Transverse colon (tissue), 4 donors: ENCODE measurements at regions not wholly inside any gene's neighbourhood (a gene's known extent, or its start where the extent isn't known, plus 50 kb on each side); places are given as distances from the start of the nearest gene placed in this dataset.

Source experiments
- DNase-seq: peaks from one replicate; pipeline ENCODE4 v3.0.0-alpha.2; 2019
- H3K27ac ChIP-seq, 4 donors: fragments of 200-600 bp; sonication (generic); 2 replicates each; pipeline ENCODE4 v1.5.1; 2016 to 2018; ENCODE audit warnings: inconsistent platforms in 4 of 4
- H3K27me3 ChIP-seq: fragments of 200-600 bp; sonication (generic); 2 replicates; pipeline ENCODE4 v1.5.1; 2017; ENCODE audit warnings: inconsistent platforms
- H3K36me3 ChIP-seq, 4 donors: fragments of 200-600 bp; sonication (generic); 2 replicates each; pipeline ENCODE4 v1.5.1; 2017 to 2019; ENCODE audit warnings: inconsistent platforms in 4 of 4
- H3K4me1 ChIP-seq, 4 donors: fragments of 200-600 bp; sonication (generic); 2 replicates each; pipeline ENCODE4 v1.5.1; 2017 to 2020; ENCODE audit warnings: inconsistent platforms in 4 of 4
- H3K4me3 ChIP-seq, 4 donors: fragments of 200-600 bp; sonication (generic); 1 replicate in 1 of 4; 2 replicates in 3 of 4; pipeline versions ENCODE4 v1.5.1 to v1.6.1; 2017 to 2019; ENCODE audit warnings: inconsistent platforms in 4 of 4
- H3K9me3 ChIP-seq, 2 donors: fragments of 200-600 bp; sonication (generic); 2 replicates each; pipeline ENCODE4 v1.5.1; 2017 to 2019; ENCODE audit warnings: inconsistent platforms in 2 of 2
- EP300 ChIP-seq: sonication (generic); formaldehyde crosslinking; IDR thresholded peaks from one replicate; pipeline ENCODE4 v1.6.1; 2017; ENCODE audit warnings: antibody characterized with exemption, low read depth
- POLR2A ChIP-seq: fragments of 450-650 bp; IDR thresholded peaks from one replicate; pipeline ENCODE4 v1.6.1; 2016; ENCODE audit warnings: antibody characterized with exemption, mild to moderate bottlenecking, moderate library complexity
- POLR2AphosphoS5 ChIP-seq, 3 donors: sonication (generic); formaldehyde crosslinking; IDR thresholded peaks; one replicate each; pipeline ENCODE4 v1.6.1; 2016; ENCODE audit warnings: antibody characterized with exemption in 3 of 3
- WGBS, 2 donors: methylation state at CpG; one replicate each; pipeline ENCODE4 v1.1.5; 2018; ENCODE audit warnings: low coverage in 1 of 2; 5-methylcytosine and 5-hydroxymethylcytosine counted together
- in situ Hi-C, 4 donors: fragments of 200-750 bp; cut with MboI; loops; one replicate each; pipeline versions ENCODE4 v1.15.0 to v1.15.1; 2017; ENCODE audit warnings: low sequenced_read_pairs in 3 of 4, low pct_ligation_motif_present in 1 of 4, low pct_unique_long_range_greater_than_20kb in 1 of 4
- intact Hi-C: fragments of 100-400 bp; cut with DNase I; formaldehyde crosslinking; loops from one replicate; pipeline ENCODE4 v1.15.1; 2023; ENCODE audit warnings: low total_unique reads
- TF ChIP-seq, protein P1 (sequence below), 5 experiments: fragments of 200-600 bp in 3 of 5; fragments of 450-650 bp in 2 of 5; sonication (generic) in 3 of 5; IDR thresholded peaks; 1 replicate in 2 of 5; 2 replicates in 3 of 5; pipeline ENCODE4 v1.5.1; 2016 to 2017; ENCODE audit warnings: antibody characterized with exemption in 5 of 5, inconsistent platforms in 3 of 5, mild to moderate bottlenecking in 2 of 5, moderate library complexity in 1 of 5

DNA sequence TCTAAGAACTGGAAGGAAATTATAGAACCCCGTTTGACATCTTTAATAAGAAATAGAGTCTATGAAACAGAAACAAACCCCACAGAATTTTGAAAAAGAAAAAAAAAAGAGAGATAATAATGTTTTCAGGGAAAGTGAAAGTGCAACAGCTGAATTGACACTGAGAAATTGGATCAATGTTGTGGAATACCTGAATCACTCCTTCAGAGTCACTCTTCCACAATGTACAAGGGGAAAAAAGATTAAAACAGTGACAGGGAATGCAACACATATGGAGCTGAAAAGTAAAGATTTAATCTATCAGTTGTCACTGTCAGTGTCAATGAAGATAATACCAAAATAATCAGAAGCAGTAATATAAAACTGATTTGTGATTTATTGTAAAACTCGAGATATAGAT is 520.8 kb upstream of the HS3ST5 start:
- no peak overlapping the region for H3K4me3 ChIP-seq
- in situ Hi-C loops = no loop called here
- WGBS, 2 donors = 50 to 57% methylated on average over 2 of the region's 2 CpGs
- DNase-seq = no peak
- intact Hi-C loops = no loop called here
- no peaks in the 10 kb centered on the region for H3K4me1 ChIP-seq
- H3K36me3 ChIP-seq = no peaks in the 10 kb centered on the region
- no peaks in the 10 kb centered on the region for H3K9me3 ChIP-seq
- H3K27ac ChIP-seq = no peak overlapping the region
- no peaks in the 10 kb centered on the region for H3K27me3 ChIP-seq
- no peak for TF ChIP-seq POLR2A
- no peak for TF ChIP-seq POLR2AphosphoS5 (IDR thresholded peaks at IDR 0.05)
- TF ChIP-seq, protein P1, sequence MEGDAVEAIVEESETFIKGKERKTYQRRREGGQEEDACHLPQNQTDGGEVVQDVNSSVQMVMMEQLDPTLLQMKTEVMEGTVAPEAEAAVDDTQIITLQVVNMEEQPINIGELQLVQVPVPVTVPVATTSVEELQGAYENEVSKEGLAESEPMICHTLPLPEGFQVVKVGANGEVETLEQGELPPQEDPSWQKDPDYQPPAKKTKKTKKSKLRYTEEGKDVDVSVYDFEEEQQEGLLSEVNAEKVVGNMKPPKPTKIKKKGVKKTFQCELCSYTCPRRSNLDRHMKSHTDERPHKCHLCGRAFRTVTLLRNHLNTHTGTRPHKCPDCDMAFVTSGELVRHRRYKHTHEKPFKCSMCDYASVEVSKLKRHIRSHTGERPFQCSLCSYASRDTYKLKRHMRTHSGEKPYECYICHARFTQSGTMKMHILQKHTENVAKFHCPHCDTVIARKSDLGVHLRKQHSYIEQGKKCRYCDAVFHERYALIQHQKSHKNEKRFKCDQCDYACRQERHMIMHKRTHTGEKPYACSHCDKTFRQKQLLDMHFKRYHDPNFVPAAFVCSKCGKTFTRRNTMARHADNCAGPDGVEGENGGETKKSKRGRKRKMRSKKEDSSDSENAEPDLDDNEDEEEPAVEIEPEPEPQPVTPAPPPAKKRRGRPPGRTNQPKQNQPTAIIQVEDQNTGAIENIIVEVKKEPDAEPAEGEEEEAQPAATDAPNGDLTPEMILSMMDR (IDR thresholded peaks at IDR 0.05) = no peak
- no peak for TF ChIP-seq EP300

DNA sequence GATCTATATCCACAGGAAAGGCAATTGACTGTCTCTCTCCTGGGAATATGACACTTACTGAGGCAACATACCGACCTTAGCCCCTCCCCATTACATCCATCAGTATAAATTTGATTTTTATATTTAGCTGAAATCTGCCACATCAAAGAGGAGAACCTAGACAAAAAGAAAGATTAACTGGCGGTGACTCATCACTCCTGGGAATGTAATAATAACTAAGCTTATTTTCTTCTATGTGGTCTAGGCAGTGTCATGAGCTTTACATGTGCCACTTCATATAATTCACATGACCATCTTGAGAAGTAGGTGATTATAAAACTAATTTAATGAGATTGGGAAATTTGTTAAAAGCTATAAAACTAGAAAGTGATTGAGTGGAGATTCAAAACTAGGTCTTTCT is 520.0 kb upstream of the HS3ST5 start:
- WGBS, 2 donors = 73 to 75% methylated on average over 2 of the region's 2 CpGs
- Histone ChIP-seq H3K27me3 (no peaks in the 10 kb centered on the region), H3K9me3 (no peaks in the 10 kb centered on the region), H3K4me1 (no peaks in the 10 kb centered on the region), H3K27ac (no peak overlapping the region), H3K36me3 (no peaks in the 10 kb centered on the region), H3K4me3 (no peak overlapping the region)
- DNase-seq = no peak
- TF ChIP-seq POLR2AphosphoS5 (IDR thresholded peaks at IDR 0.05) (no peak), POLR2A (no peak), EP300 (no peak)
- TF ChIP-seq, protein P1 (IDR thresholded peaks at IDR 0.05) = no peak
- intact Hi-C loops = no loop called here
- in situ Hi-C loops = no loop called here

DNA sequence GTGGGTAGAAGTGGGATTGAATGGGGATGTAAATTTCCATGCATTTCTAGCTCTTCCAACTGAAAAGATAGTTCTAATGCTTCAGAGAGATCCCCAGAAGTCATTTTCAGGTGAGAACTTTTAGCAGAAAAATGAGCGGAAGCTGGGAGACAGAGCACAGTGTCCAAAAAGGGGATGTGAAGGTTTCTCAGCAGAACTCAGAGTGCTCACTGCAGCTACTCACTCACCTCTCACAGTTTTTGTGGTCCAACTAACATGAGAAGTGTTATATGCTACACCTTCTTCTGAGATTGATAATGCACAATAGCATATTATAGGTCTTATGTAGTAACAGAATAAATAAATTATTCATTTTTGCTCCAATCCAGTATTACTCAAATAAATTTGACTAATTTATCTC is 519.2 kb upstream of the HS3ST5 start:
- Histone ChIP-seq H3K36me3 (no peaks in the 10 kb centered on the region), H3K4me3 (no peak overlapping the region), H3K27me3 (no peaks in the 10 kb centered on the region), H3K4me1 (no peaks in the 10 kb centered on the region), H3K27ac (no peak overlapping the region), H3K9me3 (no peaks in the 10 kb centered on the region)
- in situ Hi-C loops (no loop called here), intact Hi-C loops (no loop called here)
- WGBS, 2 donors = 50 to 92% methylated on average over 1 of the region's 1 CpG
- no peak for TF ChIP-seq EP300
- TF ChIP-seq, protein P1 (IDR thresholded peaks at IDR 0.05) = no peak
- no peak for TF ChIP-seq POLR2AphosphoS5 (IDR thresholded peaks at IDR 0.05)
- no peak for TF ChIP-seq POLR2A
- no peak for DNase-seq

DNA sequence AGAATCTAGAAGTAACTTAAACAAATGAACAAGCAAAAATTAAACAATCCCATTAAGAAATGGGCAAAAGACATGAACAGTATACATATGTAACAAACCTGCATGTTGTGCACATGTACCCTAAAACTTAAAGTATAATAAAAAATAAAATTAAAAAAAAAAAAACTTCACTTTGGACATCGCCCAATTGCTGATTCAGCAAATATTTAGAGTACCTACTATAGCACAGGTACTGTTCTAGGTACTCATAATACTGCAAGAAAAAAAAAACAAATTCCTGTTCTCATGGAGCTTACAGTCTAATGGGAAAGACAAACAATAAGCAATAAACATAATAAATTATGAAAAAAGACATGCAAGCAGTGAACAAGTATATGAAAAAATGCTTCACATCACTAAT is 501.5 kb upstream of the HS3ST5 start:
- no peak for DNase-seq
- no peak for TF ChIP-seq EP300
- no peak for TF ChIP-seq POLR2A
- TF ChIP-seq POLR2AphosphoS5 (IDR thresholded peaks at IDR 0.05) = no peak
- TF ChIP-seq, protein P1 (IDR thresholded peaks at IDR 0.05) = no peak
- Histone ChIP-seq H3K27ac (no peak overlapping the region), H3K4me1 (no peaks in the 10 kb centered on the region), H3K9me3 (no peaks in the 10 kb centered on the region), H3K36me3 (no peaks in the 10 kb centered on the region), H3K27me3 (no peaks in the 10 kb centered on the region), H3K4me3 (no peak overlapping the region)
- in situ Hi-C loops = no loop called here
- intact Hi-C loops = no loop called here
- 73 to 75% methylated on average over 1 of the region's 1 CpG for WGBS, 2 donors
